Nephron (organoid): ENCODE measurements at regions not wholly inside any gene's neighbourhood (a gene's known extent, or its start where the extent isn't known, plus 50 kb on each side); places are given as distances from the start of the nearest gene placed in this dataset.

Source experiments
- H3K27ac Mint-ChIP-seq, 3 experiments: 2 replicates each; pipeline ENCODE4 v1.8.0; 2020; ENCODE audit warnings: mixed read lengths in 3 of 3, mild to moderate bottlenecking in 2 of 3, moderate library complexity in 1 of 3
- H3K27me3 Mint-ChIP-seq: 2 replicates; pipeline ENCODE4 v1.8.0; 2021; ENCODE audit warnings: low read depth, mild to moderate bottlenecking, moderate library complexity, mixed read lengths
- H3K36me3 Mint-ChIP-seq: 2 replicates; pipeline ENCODE4 v1.8.0; 2020; ENCODE audit warnings: low read depth, mixed read lengths
- H3K4me1 Mint-ChIP-seq: 2 replicates; pipeline ENCODE4 v1.8.0; 2020; ENCODE audit warnings: mixed read lengths
- H3K4me3 Mint-ChIP-seq, 3 experiments: 2 replicates each; pipeline ENCODE4 v1.8.0; 2020; ENCODE audit warnings: mild to moderate bottlenecking in 3 of 3, mixed read lengths in 3 of 3, moderate library complexity in 2 of 3
- H3K9me3 Mint-ChIP-seq: 2 replicates; pipeline ENCODE4 v1.8.0; 2020; ENCODE audit warnings: mixed read lengths
- TF ChIP-seq, protein P1 (sequence below), 3 experiments: fragments of 200-600 bp; sonication (generic); IDR thresholded peaks; one replicate each; pipeline ENCODE4 v1.5.0; 2021; ENCODE audit warnings: antibody characterized with exemption in 3 of 3; ENCODE audit not compliant: unreplicated experiment in 3 of 3

DNA sequence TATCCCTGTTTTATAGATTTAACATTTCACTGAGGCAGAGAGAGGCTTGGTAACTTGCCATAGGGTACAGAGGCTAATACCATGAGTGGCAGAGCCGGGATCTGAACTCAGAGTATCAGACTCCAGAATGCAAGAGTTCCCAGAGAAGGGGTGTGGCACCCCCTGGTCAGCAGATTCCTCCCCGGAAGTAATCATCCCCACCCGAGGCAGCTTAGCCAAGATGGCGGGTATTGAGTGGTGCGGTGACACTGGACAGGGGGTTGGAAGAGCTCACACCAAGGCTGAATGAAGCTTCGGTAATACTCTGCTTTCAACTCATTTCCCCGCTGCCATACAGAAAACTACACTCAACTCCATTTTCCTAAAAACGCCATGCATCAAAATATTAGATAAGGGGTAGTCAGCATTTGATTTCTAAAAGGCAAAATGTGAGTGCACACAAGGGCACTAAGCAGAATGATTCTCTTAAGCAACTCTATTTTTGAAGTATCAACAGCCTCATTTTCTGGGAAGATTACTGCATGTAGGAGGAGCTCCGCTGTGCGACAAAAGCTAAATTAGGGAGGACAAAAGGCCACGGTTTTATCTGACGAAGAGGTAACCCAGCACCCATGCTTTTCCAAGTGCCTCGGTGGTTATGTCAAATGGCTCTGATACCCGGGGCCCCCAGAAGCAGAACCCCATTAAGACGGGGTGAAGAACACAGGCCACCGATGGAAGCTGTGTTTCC, 166.7 kb downstream of the NUP210 start:
- Mint-ChIP-seq H3K9me3 (no peaks in the 10 kb centered on the region), H3K27me3 (peaks cover 10% of the 10 kb centered on the region), H3K27ac (no peak overlapping the region), H3K4me1 (no peaks in the 10 kb centered on the region), H3K36me3 (no peaks in the 10 kb centered on the region), H3K4me3 (no peak overlapping the region)
- TF ChIP-seq, protein P1, sequence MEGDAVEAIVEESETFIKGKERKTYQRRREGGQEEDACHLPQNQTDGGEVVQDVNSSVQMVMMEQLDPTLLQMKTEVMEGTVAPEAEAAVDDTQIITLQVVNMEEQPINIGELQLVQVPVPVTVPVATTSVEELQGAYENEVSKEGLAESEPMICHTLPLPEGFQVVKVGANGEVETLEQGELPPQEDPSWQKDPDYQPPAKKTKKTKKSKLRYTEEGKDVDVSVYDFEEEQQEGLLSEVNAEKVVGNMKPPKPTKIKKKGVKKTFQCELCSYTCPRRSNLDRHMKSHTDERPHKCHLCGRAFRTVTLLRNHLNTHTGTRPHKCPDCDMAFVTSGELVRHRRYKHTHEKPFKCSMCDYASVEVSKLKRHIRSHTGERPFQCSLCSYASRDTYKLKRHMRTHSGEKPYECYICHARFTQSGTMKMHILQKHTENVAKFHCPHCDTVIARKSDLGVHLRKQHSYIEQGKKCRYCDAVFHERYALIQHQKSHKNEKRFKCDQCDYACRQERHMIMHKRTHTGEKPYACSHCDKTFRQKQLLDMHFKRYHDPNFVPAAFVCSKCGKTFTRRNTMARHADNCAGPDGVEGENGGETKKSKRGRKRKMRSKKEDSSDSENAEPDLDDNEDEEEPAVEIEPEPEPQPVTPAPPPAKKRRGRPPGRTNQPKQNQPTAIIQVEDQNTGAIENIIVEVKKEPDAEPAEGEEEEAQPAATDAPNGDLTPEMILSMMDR (IDR thresholded peaks at IDR 0.05; ENCODE audit: unreplicated experiment in 3 of 3) = no peak

DNA sequence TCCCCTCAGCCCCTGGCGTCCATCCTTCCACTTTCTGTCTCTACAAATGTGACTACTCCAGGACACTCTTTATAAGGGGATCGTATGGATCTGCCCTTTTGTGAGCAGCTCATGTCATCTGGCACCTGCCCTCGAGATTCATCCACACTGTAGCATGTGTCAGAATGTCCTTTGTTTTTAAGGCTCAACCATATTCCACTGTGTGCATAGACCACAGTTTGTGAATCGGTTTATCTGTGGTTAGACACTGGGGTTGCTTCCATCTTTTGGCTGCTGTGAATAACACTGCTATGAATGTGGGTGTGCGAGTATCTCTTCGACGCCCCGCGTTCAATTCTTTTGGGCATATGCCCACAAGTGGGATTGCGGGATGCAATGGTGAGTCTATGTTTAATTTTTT, 167.9 kb downstream of the NUP210 start:
- TF ChIP-seq, protein P1 (IDR thresholded peaks at IDR 0.05; ENCODE audit: unreplicated experiment in 3 of 3) = no peak
- Mint-ChIP-seq H3K4me3 (no peak overlapping the region), H3K27ac (no peak overlapping the region), H3K4me1 (no peaks in the 10 kb centered on the region), H3K27me3 (peaks cover 13% of the 10 kb centered on the region), H3K36me3 (no peaks in the 10 kb centered on the region), H3K9me3 (no peaks in the 10 kb centered on the region)

DNA sequence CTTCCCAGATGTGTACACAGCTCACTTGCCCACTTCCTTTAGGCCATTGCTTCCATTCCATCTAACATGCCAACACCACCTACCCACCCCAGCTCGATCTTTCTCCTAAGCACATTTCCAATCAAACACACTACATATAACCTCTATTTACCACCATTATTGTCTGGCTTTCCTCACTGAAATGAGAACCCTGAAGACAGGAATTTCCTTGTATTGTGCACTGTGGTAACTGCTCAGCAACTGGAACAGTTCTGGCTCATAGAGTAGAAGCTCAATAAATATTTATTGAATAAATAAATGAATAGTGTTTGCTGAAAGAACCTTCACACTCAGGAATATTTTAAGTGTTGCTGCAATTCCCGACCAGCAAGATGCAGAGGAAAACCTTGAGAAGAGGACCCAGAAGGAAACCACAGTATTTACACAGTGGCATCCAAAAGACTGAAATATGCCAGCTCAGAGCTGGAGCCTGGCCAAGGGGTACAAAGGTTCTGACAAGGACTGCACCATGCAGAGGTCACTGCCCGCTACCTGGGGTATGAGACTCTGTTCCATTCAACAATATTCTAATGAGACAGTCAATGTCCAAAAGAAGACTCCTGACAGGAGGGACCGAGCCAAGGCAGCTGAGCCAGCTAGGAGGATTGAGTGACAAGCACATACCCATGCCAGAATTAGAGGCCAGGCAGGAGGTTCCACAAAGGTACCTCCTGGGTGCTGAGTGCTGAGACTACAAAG, 168.8 kb downstream of the NUP210 start:
- TF ChIP-seq, protein P1 (IDR thresholded peaks at IDR 0.05; ENCODE audit: unreplicated experiment in 3 of 3) = no peak

DNA sequence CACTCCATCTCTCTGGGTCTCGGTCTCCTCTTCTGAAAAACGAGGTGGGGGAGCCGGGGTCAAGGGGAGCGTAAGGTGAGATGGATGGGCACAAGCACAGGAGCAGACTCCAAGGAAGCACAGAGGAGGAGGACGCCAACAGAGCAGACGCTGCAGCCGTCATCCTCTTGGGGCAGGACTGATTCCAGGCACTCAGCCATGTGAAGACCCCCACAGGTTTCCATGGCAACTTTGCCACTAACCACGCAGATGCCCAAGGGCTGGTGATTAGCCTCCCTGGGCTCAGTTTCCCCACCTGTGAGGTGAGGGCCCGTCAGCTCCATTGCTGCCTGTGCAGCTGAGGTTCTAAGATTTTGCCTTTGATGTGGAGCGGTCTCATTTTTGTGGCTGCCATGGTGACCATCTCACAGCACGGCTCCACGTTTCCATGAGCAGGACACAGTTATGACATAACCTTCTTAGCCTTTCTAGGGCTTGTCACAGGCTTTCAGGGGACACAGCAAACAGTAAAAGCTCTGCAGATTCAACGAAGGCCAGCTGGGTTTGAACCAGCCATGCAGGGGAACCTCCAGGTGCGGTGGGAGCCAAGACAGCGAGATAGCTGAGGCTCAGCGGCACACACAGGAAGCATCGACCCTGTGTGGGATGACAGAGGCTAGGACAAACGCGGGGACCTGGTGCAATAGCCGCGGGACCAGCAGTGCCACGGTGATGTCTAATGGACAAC, 170.3 kb downstream of the NUP210 start:
- TF ChIP-seq, protein P1 (IDR thresholded peaks at IDR 0.05; ENCODE audit: unreplicated experiment in 3 of 3) = no peak
- H3K36me3 Mint-ChIP-seq = no peaks in the 10 kb centered on the region
- no peaks in the 10 kb centered on the region for H3K4me1 Mint-ChIP-seq
- no peak overlapping the region for H3K27ac Mint-ChIP-seq
- peaks cover 27% of the 10 kb centered on the region for H3K27me3 Mint-ChIP-seq
- H3K9me3 Mint-ChIP-seq = no peaks in the 10 kb centered on the region
- no peak overlapping the region for H3K4me3 Mint-ChIP-seq

More for the DNA sequence above, 168.8 kb downstream of the NUP210 start:
- Mint-ChIP-seq H3K27me3 (peaks cover 19% of the 10 kb centered on the region), H3K9me3 (no peaks in the 10 kb centered on the region), H3K36me3 (no peaks in the 10 kb centered on the region), H3K4me3 (no peak overlapping the region), H3K4me1 (no peaks in the 10 kb centered on the region), H3K27ac (no peak overlapping the region)

DNA sequence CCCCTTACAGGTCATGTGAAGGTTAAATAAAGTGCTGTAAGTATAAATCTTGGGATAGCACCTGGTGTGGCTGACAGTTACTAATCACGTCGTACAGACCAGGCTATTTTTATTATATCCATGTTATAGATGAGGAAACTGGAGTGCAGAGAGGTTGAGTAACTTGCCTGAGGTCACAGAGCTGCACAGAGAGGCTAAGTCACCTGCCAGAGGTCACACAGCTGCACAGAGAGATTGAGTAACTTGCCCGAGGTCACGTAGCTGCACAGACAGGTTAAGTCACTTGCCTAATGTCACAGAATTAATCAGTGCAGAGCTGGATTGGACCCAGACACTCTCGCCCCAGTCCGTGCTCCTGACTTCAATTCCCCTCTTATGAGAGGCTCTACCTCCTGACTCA, 171.5 kb downstream of the NUP210 start:
- TF ChIP-seq, protein P1 (IDR thresholded peaks at IDR 0.05; ENCODE audit: unreplicated experiment in 3 of 3) = no peak
- Mint-ChIP-seq H3K4me3 (no peak overlapping the region), H3K4me1 (no peaks in the 10 kb centered on the region), H3K27me3 (peaks cover 27% of the 10 kb centered on the region), H3K27ac (no peak overlapping the region), H3K9me3 (no peaks in the 10 kb centered on the region), H3K36me3 (no peaks in the 10 kb centered on the region)
